GM18858 (cell line): ENCODE measurements at regions not wholly inside any gene's neighbourhood (a gene's known extent, or its start where the extent isn't known, plus 50 kb on each side); places are given as distances from the start of the nearest gene placed in this dataset.

Experiments
- ATAC-seq: cut with Tn5 transposase; IDR thresholded peaks from one replicate; pipeline ENCODE4 v1.9.1; 2021; ENCODE audit not compliant: unreplicated experiment

DNA sequence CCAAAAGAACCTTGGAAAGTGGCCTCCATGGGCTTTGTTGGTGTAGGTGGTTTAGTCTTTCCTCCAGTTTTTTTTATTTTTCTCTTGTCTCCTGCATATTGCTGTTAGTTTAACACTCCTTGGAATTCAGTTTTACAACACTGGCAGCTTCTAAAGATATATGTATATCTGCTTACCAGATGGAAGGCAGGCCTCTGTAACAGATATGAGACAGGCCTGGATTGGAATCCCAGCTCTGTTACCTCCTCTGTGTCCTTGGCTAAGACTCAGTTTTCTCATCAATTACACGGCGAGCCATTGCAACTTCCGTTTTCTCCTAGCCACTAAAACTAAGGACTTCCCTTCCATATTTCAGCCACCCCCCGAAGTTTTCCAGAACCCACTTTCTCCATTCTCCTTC is 133.4 kb upstream of the SMAD1 start:
- no peak for ATAC-seq

DNA sequence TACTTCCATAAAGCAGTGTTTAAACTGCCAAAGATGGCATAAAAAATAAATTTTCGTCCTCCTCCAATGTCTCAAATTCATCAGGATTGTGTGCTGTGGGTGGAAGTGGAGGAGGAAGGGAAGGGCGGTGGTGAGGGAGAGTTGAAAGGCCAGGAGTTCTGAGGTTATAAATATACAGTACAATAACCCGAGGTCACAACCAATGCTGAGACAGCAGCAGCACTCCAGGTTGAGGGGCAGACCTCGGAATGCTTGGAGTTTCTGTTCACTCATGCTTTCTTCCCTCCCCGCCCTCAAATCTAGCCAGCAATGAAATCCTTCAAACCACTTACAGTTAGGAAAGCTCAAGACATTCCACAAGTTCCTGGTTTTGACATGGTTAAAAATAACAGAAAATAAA is 134.0 kb upstream of the SMAD1 start:
- ATAC-seq, result no peak

DNA sequence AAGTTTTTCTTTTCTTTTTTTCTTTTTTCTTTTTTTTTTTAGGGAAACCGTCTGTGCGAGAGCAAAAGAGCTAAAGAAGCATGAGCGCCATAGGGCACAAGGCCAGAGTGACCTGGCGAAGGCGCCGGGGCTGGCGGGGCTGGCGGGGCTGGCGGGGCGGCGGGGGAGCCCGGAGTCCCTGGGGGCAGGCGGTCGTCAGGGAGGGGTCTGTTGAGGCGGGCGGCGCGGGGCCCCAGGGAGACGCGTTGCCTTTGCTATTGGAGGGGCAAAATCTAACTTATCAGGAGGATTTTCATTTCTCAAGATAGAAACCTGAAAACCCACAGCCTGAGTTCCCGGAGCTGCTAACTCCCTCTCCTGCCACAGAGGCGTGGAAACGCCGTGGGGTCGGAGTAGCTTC is 135.6 kb upstream of the SMAD1 start:
- ATAC-seq, result no peak

DNA sequence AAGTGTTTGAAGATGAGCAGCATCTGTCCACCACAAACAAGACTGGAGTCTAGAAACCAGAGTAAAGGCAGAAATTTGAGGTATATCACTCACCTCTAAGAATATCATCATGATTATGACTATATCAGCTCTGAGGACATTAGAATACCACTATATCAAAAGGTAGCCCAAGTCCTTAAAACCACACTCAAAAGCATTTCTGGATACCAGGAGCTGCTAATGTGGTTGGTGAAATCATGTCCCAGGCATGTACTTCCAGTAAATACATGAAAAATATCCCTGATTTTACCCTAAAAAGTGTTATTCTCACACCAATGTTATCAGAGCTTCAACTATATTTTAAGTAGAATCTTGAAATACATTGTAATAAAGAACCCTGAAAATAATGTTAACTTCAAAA is 136.3 kb upstream of the SMAD1 start:
- no peak for ATAC-seq

DNA sequence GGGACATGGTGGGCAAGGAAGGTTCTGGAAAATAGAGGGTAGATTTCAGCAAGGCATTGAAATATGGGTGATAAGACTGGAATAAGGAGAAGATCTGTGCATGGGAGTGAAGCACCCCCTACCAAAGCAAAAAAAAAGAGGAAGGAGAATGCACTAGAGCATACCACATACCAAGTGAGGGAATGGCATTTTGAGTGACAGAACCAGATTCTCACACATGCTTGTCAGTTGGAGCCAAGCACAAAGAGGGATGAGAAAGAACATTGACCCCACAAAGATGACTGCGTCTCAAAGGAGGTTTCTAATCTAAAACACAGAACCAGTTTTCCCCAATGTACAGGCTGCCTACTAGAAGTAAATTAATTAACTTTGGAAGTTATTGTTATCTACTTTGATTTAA is 140.3 kb upstream of the SMAD1 start:
- no peak for ATAC-seq

DNA sequence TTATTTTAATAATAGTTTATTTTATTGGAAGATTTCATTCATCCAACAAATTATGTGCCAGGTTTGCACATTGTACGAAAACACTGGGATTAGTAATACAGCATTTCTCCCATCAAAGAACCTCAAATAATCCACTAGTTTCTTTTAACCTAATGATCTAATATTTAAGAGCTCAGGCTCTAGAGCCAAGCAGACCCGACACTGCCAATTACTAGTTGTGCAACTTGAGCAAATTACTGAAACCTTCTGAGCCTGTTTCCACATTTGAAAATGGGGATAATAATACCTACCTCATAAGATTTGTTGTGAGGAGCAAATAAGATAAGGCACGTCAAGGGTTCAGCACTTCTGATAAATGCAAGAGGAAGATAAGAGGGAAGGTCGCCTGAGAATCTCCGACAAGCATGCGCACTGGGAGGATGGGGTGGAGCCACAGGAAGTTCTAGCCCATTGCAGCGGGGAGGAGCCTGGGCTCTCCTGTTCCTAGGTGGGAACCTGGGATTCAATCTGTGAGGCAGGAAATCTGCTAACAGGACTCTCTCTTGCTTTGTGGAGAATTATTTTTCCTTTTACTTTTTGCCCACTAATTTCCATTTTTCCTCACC is 141.5 kb upstream of the SMAD1 start:
- no peak for ATAC-seq

DNA sequence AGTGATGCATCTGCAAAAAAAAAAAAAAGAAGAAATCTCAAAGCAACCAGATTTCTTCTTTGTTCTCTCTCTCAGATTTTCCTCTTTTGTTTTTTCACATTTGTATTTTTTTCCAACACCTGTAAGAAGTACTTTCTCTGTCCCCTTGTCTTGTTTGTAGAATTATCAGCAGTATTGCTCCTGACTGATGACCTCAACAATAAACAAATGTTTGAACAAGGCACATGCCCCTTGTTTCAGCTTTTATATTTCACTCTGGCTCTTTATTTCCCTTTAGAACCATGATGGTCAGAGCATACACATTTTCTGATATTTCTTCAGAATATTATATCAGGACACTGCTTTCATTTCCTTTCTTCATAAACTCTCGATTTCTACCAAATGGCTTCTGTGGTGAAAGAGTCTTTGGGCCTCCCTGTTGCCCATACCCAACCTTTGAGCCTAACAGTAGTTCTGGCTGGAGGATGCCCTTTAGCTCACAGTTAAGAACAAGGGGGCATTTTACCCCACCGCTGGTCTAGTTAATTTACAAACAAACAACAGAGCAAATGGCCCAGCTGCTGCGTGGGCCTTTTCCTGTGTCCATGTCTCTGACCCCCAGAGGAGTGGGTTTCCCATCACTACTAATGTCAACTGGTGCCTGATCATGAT is 142.5 kb upstream of the SMAD1 start:
- ATAC-seq, result no peak

DNA sequence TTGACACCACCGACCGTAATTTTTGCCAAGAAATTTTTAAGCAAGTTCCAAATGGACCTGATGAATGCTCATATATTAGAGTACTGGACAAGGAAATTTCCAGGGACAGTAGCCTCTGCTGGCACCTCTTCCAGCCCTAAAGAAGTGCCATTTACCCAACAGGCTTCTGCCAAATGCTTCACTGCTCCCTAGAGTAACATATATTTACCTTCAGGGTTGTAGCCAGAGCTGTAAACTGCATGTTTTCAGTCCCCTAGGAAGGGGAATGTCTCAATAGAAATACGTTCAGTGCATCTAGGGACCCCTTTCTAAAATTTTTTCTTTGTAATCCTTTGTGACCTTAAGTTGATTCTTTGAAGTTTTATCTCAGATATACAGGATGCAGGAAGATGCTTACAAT is 143.1 kb upstream of the SMAD1 start:
- no peak for ATAC-seq

DNA sequence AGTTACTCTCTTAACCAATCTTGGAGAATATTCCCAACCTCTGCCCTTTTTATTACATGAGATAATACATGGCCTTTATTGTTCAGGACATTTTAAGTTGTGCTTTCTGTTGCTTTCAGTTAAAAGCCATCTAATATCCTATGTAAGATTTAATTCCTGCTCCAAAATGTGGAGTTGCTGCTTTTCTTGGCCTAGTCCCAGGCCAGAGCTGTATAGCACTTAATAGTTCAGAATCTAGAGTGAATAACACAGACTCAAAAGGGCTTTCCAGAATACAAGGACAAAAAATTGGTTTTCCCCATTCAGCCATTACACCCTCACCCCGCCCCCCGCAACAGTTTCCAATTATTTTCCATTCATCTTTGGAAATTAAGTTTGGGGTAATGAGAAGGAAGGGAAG is 144.3 kb upstream of the SMAD1 start:
- no peak for ATAC-seq

DNA sequence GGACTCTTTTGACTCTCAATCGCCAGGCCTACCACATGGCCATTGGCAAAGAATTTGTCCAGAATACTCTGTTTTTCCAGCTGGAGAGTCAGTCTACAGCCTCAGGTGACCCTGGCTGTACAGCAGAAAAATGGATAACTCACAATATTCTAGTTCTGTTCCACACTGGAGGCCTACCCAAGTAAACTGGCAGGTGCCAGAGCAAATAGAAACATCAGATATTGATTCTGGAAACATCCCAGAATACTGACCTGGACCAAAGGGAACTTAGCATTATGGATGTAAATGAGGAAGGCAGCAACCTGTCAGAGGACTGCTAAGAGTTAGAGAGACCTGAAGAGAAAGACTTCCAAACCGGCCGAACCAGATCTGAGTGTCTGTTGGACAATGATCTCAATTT is 147.9 kb upstream of the SMAD1 start:
- no peak for ATAC-seq

DNA sequence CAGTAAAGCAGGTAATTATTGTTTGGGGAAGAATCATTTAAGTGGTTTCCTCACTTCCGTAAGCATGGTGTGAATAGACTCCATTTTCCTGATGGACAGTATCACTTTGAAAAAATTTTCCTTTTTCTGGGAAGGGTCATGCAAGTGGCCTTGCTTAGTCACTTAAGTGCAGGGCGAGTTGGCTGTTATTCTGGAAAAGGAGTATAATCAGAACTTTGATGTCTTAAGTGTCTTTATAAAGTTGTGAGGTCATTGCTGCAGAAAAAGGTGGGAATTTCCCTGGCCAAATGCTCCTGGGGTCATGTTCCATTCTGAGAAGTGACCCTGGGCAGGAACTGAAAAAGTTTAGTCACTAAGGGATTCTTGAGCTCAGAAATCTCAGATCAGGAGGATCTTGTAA is 146.1 kb upstream of the OTUD4 start:
- no peak for ATAC-seq

DNA sequence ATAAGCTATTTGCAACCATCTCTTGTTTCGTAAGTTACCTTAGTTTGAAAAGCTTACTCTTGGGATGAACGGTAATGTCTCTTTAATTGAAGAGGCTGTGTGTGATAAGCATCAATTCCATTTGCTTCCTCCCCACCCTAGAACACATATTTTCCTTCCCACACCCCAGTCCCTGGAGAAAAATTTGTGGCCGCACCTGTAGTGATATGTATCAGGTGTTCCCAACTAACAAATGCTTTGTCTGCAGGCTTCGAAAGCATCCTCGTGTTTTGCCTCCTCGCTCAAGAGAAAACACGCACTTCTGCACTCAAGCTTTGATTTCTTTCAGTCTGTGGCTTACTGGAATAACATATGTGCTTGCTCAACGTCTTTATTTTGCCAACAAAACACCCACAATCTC is 143.8 kb upstream of the OTUD4 start:
- no peak for ATAC-seq

DNA sequence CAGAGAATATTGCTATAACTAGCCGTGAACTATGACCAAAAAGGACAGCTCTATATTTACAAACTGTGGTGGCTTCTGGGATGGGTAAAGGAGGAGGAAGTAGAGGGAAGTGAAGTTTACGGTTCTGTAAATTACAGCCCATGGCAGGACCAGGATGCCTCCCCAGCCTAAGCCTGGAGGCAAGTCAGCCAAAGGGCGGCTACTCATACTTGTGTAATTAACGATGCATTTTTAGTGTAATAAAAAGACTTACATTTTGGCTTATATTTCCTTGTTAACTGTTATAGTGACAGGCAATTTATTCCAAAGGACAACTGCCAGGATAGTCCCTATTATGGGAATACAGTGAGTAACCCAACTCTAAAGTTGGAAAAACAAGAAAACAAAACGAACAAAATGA is 139.9 kb upstream of the OTUD4 start:
- no peak for ATAC-seq

DNA sequence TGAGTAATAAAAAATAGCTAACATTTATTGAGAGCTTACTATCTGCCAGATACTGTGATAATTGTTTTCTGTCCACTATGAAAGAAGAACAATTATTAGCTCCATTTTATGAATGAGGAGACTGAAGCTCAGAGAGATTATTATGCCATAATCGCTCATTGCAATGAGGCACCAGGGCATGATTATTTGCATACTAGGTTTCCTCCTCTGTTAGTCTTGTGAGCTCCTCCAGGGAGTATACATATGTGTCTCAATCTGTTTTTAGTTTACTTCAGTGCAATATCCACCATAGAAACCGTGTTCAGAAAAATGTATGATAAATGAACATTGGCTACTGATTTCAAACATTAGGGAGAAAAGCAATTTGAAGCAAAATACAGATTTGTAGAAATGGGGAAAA is 139.4 kb upstream of the OTUD4 start:
- no peak for ATAC-seq

DNA sequence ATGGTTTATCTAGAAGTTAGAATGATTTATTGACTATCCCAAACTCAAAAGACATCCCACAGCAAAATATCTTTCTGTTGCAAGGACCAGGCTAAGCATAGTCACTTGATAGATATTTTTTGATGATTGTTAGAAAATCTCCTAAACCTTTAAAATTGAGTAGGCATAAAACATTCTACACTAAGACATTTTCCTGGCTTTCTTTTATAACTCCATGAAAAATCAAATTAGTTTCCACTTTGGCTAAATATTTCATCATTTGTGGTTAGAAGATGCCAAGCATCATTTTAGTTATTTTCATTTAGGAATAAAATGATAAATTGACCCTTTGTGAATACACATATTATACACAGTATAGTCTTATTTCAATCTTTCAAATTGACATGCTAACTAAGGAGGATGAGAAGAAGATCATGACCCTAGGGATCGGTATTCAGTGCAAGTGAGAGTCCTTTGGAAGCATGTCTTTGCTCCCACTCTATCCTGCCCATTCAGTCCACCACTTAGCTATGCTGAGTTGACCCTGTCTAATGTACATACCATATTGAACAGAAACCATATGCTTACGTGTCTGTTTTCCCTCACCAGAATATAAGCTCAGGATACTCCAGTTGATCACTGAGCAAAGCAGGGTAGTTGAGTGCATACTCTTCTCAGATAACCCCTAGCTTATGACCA is 136.6 kb upstream of the OTUD4 start:
- no peak for ATAC-seq

DNA sequence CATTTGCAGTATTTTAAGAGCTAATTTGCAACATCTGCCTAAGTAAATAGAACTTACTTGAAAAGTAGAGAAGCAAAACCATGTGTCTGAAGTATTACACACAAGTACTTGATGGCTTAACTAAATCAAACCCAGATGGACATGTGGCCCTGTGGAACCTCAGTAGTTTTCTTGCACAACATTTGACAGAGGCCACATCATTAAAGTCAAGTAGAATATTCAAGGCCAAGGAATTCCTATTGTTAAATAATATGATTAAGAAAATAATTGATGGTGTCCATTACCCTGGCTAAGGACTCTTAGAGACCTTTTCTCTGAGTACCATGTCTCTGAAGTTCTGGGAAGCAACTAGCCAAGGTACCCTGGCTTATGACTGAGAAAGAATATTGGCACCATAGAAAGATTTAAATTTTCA is 135.4 kb upstream of the OTUD4 start:
- no peak for ATAC-seq

DNA sequence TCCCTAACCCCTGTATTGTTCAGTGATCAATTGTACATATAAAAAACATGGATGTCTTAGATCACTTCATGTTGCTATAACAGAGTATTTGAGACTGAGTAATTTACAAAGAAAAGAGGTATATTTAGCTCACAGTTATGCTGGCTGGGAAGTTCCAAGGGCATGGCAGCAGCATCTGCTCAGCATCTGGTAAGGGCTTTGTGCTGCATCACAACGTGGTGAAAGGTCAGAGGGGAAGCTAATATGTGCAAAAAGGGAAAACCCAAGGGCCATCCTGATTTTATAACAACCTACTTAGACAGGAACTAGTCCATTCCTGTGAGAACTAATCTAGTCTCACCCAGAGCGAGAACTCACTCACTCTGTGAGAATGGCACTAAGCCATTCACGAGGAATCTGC is 128.2 kb upstream of the OTUD4 start:
- ATAC-seq, result no peak

DNA sequence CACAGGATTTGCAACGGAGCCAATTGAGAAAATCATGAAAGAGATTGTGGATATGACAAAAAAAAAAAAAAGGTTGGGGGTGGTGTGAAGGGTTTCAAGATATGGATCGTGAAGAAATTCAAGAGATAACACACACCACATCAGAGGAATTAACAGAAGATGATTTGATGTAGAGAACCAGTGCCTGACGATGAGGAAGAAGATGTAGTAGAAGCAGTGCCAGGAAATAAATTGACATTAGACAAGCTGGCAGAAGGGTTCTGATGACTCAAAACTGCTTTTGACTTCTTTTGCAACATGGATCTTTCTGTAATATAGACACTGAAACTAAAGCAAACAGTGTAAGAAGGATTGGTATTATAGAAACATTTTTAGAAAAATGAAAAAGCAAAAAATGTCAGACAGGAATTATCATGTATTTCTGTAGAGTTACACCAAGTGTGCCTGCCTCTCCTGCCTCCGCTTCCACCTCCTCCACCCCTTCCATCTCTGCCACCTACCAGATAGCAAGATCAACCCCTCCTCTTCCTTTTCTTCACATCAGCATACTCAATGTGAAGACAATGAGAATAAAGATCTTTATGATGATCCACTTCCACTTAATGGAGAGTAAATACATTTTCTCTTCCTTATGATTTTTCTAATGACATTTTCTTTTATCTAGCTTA is 127.5 kb upstream of the OTUD4 start:
- no peak for ATAC-seq

DNA sequence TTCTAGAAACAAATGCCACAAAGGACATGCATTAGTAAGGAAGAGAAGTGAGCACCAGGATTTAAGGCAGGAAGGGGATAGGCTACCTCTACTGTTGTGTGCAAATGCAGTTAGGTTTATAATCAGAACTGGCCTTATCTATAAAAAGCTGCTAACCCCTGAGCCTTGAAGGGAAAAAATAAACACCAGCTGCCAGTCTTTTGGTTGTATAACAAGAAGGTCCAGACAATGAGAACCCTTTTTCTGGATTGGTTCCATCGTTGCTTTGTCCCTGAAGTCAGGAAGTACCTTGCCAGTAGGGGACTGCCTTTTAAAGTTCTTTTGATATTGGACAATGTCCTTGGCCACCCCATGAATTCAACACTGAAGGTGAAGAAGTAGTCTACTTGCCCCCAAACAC is 126.7 kb upstream of the OTUD4 start:
- ATAC-seq, result no peak

DNA sequence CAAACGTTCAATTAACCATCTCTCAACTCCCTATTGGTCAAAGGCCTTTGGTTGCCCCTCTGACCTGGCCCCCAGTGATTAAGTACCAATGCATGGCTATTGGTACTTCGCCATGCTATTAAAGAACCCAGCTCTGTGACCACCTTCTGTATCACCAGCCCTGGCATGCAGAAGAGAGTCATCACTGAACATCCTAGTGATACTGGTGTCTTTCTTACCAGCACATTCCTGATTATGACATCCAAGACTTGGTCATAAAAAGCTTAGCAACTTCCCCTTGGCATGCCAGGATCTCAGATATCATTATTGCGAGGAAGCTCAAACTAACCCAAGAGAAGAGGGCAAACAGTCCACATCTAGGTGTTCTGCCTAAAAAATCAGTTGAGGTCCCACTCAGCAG is 122.3 kb upstream of the OTUD4 start:
- no peak for ATAC-seq

DNA sequence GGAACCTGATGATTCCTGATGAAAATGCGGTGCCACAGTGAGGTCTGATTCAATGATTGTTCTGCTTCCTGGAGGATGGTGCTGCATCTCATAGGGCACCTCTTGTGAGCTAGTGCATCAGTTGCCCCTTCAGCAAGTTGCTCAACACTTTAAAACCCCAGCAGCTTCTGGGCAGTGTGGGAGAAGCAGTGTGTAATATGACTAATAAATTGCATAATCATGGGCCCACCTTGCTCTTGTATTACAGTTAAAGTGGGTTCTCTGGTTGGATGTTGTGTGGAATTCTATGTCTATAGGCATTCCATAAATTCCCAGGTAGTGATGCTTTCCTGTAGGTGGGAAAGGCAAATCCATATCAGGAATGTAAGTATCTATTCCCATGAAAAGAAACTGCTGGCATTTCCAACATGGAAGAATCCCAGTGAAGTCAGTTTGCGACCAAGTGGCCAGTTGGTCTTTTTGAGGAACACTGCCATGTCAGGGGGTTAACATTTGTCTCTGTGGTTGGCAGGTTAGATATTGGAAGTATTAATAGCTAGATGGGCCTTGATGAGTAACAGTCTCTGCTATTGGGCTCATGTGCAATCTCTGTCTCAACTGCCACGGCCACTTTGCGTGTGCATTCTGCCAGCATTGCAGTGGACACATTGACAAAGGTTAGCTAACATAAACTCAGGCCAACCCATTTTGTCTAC is 121.1 kb upstream of the OTUD4 start:
- no peak for ATAC-seq
